ENCODE measurements at regions not wholly inside any gene's neighbourhood (a gene's known extent, or its start where the extent isn't known, plus 50 kb on each side); places are given as distances from the start of the nearest gene placed in this dataset.

- no peaks in the 10 kb centered on the region for H3K36me3 ChIP-seq (ENCODE audit: insufficient read depth, low read depth, low read length)
- no peaks in the 10 kb centered on the region for H3K27me3 ChIP-seq (ENCODE audit: insufficient read depth, low read length)
- no peak overlapping the region for H3K27ac ChIP-seq (ENCODE audit: low read length)
- peaks cover 7% of the 10 kb centered on the region; the same call in 1 of the 2 replicates for H3K4me1 ChIP-seq (ENCODE audit: insufficient read depth, low read length)
- H3K4me3 ChIP-seq (ENCODE audit: low read length) = no peak overlapping the region
- no peak overlapping the region for H3K9ac ChIP-seq (ENCODE audit: low read depth, low read length)
- H3K9me3 ChIP-seq (ENCODE audit: insufficient read depth, low read depth, low read length) = no peaks in the 10 kb centered on the region
Observed at GRCh38 chr1:69126796-69127195, 440.9 kb upstream of the LRRC7 start.

- H3K4me1 ChIP-seq (ENCODE audit: insufficient read depth, low read length) = peaks cover 7% of the 10 kb centered on the region; the same call in 1 of the 2 replicates
- no peaks in the 10 kb centered on the region for H3K36me3 ChIP-seq (ENCODE audit: insufficient read depth, low read depth, low read length)
- no peaks in the 10 kb centered on the region for H3K27me3 ChIP-seq (ENCODE audit: insufficient read depth, low read length)
- no peak overlapping the region for H3K4me3 ChIP-seq (ENCODE audit: low read length)
- H3K9ac ChIP-seq (ENCODE audit: low read depth, low read length) = no peak overlapping the region
- H3K9me3 ChIP-seq (ENCODE audit: insufficient read depth, low read depth, low read length) = no peaks in the 10 kb centered on the region
- H3K27ac ChIP-seq (ENCODE audit: low read length) = no peak overlapping the region
Observed at GRCh38 chr1:69128204-69128603, 439.5 kb upstream of the LRRC7 start.

- no peaks in the 10 kb centered on the region for H3K36me3 ChIP-seq (ENCODE audit: insufficient read depth, low read depth, low read length)
- no peaks in the 10 kb centered on the region for H3K27me3 ChIP-seq (ENCODE audit: insufficient read depth, low read length)
- H3K27ac ChIP-seq (ENCODE audit: low read length) = no peak overlapping the region
- no peaks in the 10 kb centered on the region for H3K9me3 ChIP-seq (ENCODE audit: insufficient read depth, low read depth, low read length)
- no peak overlapping the region for H3K4me3 ChIP-seq (ENCODE audit: low read length)
- no peak overlapping the region for H3K9ac ChIP-seq (ENCODE audit: low read depth, low read length)
- H3K4me1 ChIP-seq (ENCODE audit: insufficient read depth, low read length) = peaks cover 7% of the 10 kb centered on the region; the same call in 1 of the 2 replicates
Observed at GRCh38 chr1:69129538-69129937, 438.2 kb upstream of the LRRC7 start.

- Histone ChIP-seq H3K9ac (ENCODE audit: low read depth, low read length) (no peak overlapping the region), H3K27ac (ENCODE audit: low read length) (no peak overlapping the region), H3K27me3 (ENCODE audit: insufficient read depth, low read length) (no peaks in the 10 kb centered on the region), H3K9me3 (ENCODE audit: insufficient read depth, low read depth, low read length) (peaks cover 7% of the 10 kb centered on the region), H3K36me3 (ENCODE audit: insufficient read depth, low read depth, low read length) (no peaks in the 10 kb centered on the region), H3K4me1 (ENCODE audit: insufficient read depth, low read length) (no peaks in the 10 kb centered on the region), H3K4me3 (ENCODE audit: low read length) (no peak overlapping the region)
Observed at GRCh38 chr1:69138172-69138571, 429.6 kb upstream of the LRRC7 start.

- peaks cover 7% of the 10 kb centered on the region for H3K9me3 ChIP-seq (ENCODE audit: insufficient read depth, low read depth, low read length)
- no peaks in the 10 kb centered on the region for H3K4me1 ChIP-seq (ENCODE audit: insufficient read depth, low read length)
- no peak overlapping the region for H3K9ac ChIP-seq (ENCODE audit: low read depth, low read length)
- no peak overlapping the region for H3K4me3 ChIP-seq (ENCODE audit: low read length)
- H3K27ac ChIP-seq (ENCODE audit: low read length) = no peak overlapping the region
- no peaks in the 10 kb centered on the region for H3K36me3 ChIP-seq (ENCODE audit: insufficient read depth, low read depth, low read length)
- no peaks in the 10 kb centered on the region for H3K27me3 ChIP-seq (ENCODE audit: insufficient read depth, low read length)
Observed at GRCh38 chr1:69139007-69139406, 428.7 kb upstream of the LRRC7 start.

- Histone ChIP-seq H3K27ac (ENCODE audit: low read length) (no peak overlapping the region), H3K9me3 (ENCODE audit: insufficient read depth, low read depth, low read length) (no peaks in the 10 kb centered on the region), H3K27me3 (ENCODE audit: insufficient read depth, low read length) (no peaks in the 10 kb centered on the region), H3K9ac (ENCODE audit: low read depth, low read length) (no peak overlapping the region), H3K36me3 (ENCODE audit: insufficient read depth, low read depth, low read length) (no peaks in the 10 kb centered on the region), H3K4me3 (ENCODE audit: low read length) (no peak overlapping the region), H3K4me1 (ENCODE audit: insufficient read depth, low read length) (peaks cover 6% of the 10 kb centered on the region; the same call in 1 of the 2 replicates)
Observed at GRCh38 chr1:69146303-69146702, 421.4 kb upstream of the LRRC7 start.

- Histone ChIP-seq H3K36me3 (ENCODE audit: insufficient read depth, low read depth, low read length) (no peaks in the 10 kb centered on the region), H3K27ac (ENCODE audit: low read length) (no peak overlapping the region), H3K9me3 (ENCODE audit: insufficient read depth, low read depth, low read length) (no peaks in the 10 kb centered on the region), H3K9ac (ENCODE audit: low read depth, low read length) (no peak overlapping the region), H3K27me3 (ENCODE audit: insufficient read depth, low read length) (no peaks in the 10 kb centered on the region), H3K4me3 (ENCODE audit: low read length) (no peak overlapping the region), H3K4me1 (ENCODE audit: insufficient read depth, low read length) (peaks cover 6% of the 10 kb centered on the region; the same call in 1 of the 2 replicates)
Observed at GRCh38 chr1:69148731-69149130, 419.0 kb upstream of the LRRC7 start.

GRCh38 chr1:69157046-69157756 is 410.5 kb upstream of the LRRC7 start:
- no peaks in the 10 kb centered on the region for H3K27me3 ChIP-seq (ENCODE audit: insufficient read depth, low read length)
- no peak overlapping the region for H3K27ac ChIP-seq (ENCODE audit: low read length)
- no peak overlapping the region for H3K9ac ChIP-seq (ENCODE audit: low read depth, low read length)
- H3K36me3 ChIP-seq (ENCODE audit: insufficient read depth, low read depth, low read length) = no peaks in the 10 kb centered on the region
- no peaks in the 10 kb centered on the region for H3K9me3 ChIP-seq (ENCODE audit: insufficient read depth, low read depth, low read length)
- H3K4me1 ChIP-seq (ENCODE audit: insufficient read depth, low read length) = no peaks in the 10 kb centered on the region
- no peak overlapping the region for H3K4me3 ChIP-seq (ENCODE audit: low read length)

GRCh38 chr1:69163241-69163640 is 404.5 kb upstream of the LRRC7 start:
- no peak overlapping the region for H3K27ac ChIP-seq (ENCODE audit: low read length)
- H3K27me3 ChIP-seq (ENCODE audit: insufficient read depth, low read length) = no peaks in the 10 kb centered on the region
- H3K4me3 ChIP-seq (ENCODE audit: low read length) = no peak overlapping the region
- peaks cover 2% of the 10 kb centered on the region; the same call in 1 of the 2 replicates for H3K9me3 ChIP-seq (ENCODE audit: insufficient read depth, low read depth, low read length)
- no peaks in the 10 kb centered on the region for H3K4me1 ChIP-seq (ENCODE audit: insufficient read depth, low read length)
- H3K9ac ChIP-seq (ENCODE audit: low read depth, low read length) = no peak overlapping the region
- H3K36me3 ChIP-seq (ENCODE audit: insufficient read depth, low read depth, low read length) = no peaks in the 10 kb centered on the region

- H3K4me1 ChIP-seq (ENCODE audit: insufficient read depth, low read length) = no peaks in the 10 kb centered on the region
- H3K9me3 ChIP-seq (ENCODE audit: insufficient read depth, low read depth, low read length) = peaks cover 3% of the 10 kb centered on the region; the same call in 1 of the 2 replicates
- no peaks in the 10 kb centered on the region for H3K27me3 ChIP-seq (ENCODE audit: insufficient read depth, low read length)
- no peak overlapping the region for H3K4me3 ChIP-seq (ENCODE audit: low read length)
- H3K9ac ChIP-seq (ENCODE audit: low read depth, low read length) = no peak overlapping the region
- no peaks in the 10 kb centered on the region for H3K36me3 ChIP-seq (ENCODE audit: insufficient read depth, low read depth, low read length)
- no peak overlapping the region for H3K27ac ChIP-seq (ENCODE audit: low read length)
Observed at GRCh38 chr1:69163779-69164178, 403.9 kb upstream of the LRRC7 start.

GRCh38 chr1:69167876-69168275 is 399.8 kb upstream of the LRRC7 start:
- peaks cover 24% of the 10 kb centered on the region for H3K9me3 ChIP-seq (ENCODE audit: insufficient read depth, low read depth, low read length)

GRCh38 chr1:69171248-69171647 is 396.5 kb upstream of the LRRC7 start:
- no peaks in the 10 kb centered on the region for H3K4me1 ChIP-seq (ENCODE audit: insufficient read depth, low read length)
- H3K9me3 ChIP-seq (ENCODE audit: insufficient read depth, low read depth, low read length) = peaks cover 24% of the 10 kb centered on the region
- H3K36me3 ChIP-seq (ENCODE audit: insufficient read depth, low read depth, low read length) = no peaks in the 10 kb centered on the region
- no peak overlapping the region for H3K9ac ChIP-seq (ENCODE audit: low read depth, low read length)
- H3K27me3 ChIP-seq (ENCODE audit: insufficient read depth, low read length) = no peaks in the 10 kb centered on the region
- H3K27ac ChIP-seq (ENCODE audit: low read length) = no peak overlapping the region
- no peak overlapping the region for H3K4me3 ChIP-seq (ENCODE audit: low read length)

More at GRCh38 chr1:69167876-69168275, 399.8 kb upstream of the LRRC7 start:
- Histone ChIP-seq H3K4me3 (ENCODE audit: low read length) (no peak overlapping the region), H3K27ac (ENCODE audit: low read length) (no peak overlapping the region), H3K9ac (ENCODE audit: low read depth, low read length) (no peak overlapping the region), H3K4me1 (ENCODE audit: insufficient read depth, low read length) (no peaks in the 10 kb centered on the region), H3K27me3 (ENCODE audit: insufficient read depth, low read length) (no peaks in the 10 kb centered on the region), H3K36me3 (ENCODE audit: insufficient read depth, low read depth, low read length) (no peaks in the 10 kb centered on the region)

All from iPS-20b (cell line).